RWPE2 (cell line): ENCODE measurements at regions not wholly inside any gene's neighbourhood (a gene's known extent, or its start where the extent isn't known, plus 50 kb on each side); places are given as distances from the start of the nearest gene placed in this dataset.

Source experiments
- ATAC-seq: fragments of 200-7000 bp; cut with Tn5 transposase; 3 replicates; pipeline ENCODE4 v1.9.1; 2021; ENCODE audit warnings: low read depth
- DNase-seq: peaks from one replicate; pipeline ENCODE4 v3.0.0-alpha.2; 2020; ENCODE audit warnings: low spot score
- H3K27ac ChIP-seq: fragments of 450-650 bp; 2 replicates; pipeline ENCODE4 v1.5.1; 2017; ENCODE audit warnings: mild to moderate bottlenecking; ENCODE audit not compliant: poor library complexity, severe bottlenecking
- H3K27me3 ChIP-seq: fragments of 250-450 bp; sonication (Bioruptor Pico); 2 replicates; pipeline ENCODE4 v1.5.1; 2021; ENCODE audit warnings: mild to moderate bottlenecking, moderate library complexity; ENCODE audit not compliant: insufficient read depth, poor library complexity, severe bottlenecking
- H3K36me3 ChIP-seq: fragments of 250-450 bp; sonication (Bioruptor Pico); 2 replicates; pipeline ENCODE4 v1.5.1; 2020; ENCODE audit warnings: low read depth, mild to moderate bottlenecking, moderate library complexity
- H3K4me1 ChIP-seq: fragments of 250-450 bp; sonication (Bioruptor Pico); 2 replicates; pipeline ENCODE4 v1.5.1; 2021; ENCODE audit warnings: mild to moderate bottlenecking, moderate library complexity; ENCODE audit not compliant: insufficient read depth, poor library complexity, severe bottlenecking
- H3K4me3 ChIP-seq: fragments of 250-450 bp; sonication (Bioruptor Pico); 2 replicates; pipeline ENCODE4 v1.5.1; 2021; ENCODE audit warnings: mild to moderate bottlenecking, moderate library complexity; ENCODE audit not compliant: severe bottlenecking
- H3K9me3 ChIP-seq: fragments of 250-450 bp; sonication (Bioruptor Pico); 2 replicates; pipeline ENCODE4 v1.5.1; 2021; ENCODE audit warnings: mild to moderate bottlenecking, moderate library complexity; ENCODE audit not compliant: severe bottlenecking
- TF ChIP-seq, protein P1 (sequence below): fragments of 450-650 bp; IDR thresholded peaks from one replicate; pipeline ENCODE4 v1.5.1; 2017; ENCODE audit warnings: mild to moderate bottlenecking, moderate library complexity; ENCODE audit not compliant: poor library complexity, severe bottlenecking

DNA sequence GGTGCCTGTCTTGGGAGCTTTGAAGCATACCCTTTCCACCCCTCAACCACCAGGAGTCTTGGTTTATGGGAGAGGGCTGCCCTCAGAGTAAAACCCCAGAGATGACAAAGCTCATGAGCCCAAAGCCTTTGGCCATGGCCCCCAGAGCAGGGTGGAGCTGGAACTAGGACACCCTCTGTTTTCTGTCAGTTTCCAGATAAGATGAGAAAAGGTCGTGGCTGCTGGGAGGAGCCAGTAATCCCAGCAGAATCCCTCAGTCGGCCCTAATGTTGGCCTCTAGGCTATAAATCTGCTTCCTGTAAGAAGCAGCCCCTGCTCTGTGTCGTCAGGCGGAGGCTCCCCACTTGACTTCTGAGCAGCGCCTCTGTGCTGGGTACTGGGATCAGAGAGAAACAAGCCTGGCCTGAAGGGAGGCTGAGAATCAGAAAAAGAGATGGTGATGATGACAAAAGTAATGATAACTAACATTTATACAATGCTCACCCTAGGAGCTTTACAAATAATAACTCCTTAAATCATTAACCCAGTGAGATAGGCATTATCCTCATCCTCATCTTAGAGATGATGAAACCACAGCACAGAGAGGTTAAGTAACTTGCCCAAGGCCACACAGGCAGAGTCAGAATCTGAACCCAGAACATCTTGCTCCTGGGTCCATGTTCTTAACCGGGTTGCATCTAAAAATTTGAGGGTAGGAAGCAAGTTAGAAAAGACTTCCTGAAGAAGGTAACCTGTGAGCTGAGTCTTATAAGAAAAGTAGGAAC lies 471.4 kb downstream of the SOX6 start:
- ATAC-seq: no peak

DNA sequence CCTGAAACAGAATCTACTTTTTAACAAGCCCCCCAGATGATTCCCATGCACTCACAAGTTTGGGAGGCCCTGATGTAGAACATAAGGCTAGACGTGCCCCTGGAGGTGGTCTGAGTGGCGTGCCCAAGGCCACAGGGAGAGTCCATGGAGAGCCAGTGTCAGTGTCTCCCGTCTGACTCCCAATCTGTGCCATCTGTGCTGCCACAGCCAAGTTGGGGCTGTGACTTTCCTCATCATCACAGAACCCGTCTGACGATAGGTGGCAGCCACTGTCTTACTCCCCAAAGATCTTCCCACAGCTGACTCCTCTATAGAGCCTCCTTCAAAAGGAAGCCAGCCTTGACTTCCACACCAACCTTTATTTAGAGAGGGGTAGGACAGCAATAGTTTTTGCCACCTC lies 470.5 kb downstream of the SOX6 start:
- Histone ChIP-seq H3K9me3 (no peaks in the 10 kb centered on the region), H3K4me1 (no peaks in the 10 kb centered on the region), H3K27me3 (no peaks in the 10 kb centered on the region), H3K36me3 (no peaks in the 10 kb centered on the region), H3K4me3 (no peak overlapping the region), H3K27ac (no peak overlapping the region)
- TF ChIP-seq, protein P1, sequence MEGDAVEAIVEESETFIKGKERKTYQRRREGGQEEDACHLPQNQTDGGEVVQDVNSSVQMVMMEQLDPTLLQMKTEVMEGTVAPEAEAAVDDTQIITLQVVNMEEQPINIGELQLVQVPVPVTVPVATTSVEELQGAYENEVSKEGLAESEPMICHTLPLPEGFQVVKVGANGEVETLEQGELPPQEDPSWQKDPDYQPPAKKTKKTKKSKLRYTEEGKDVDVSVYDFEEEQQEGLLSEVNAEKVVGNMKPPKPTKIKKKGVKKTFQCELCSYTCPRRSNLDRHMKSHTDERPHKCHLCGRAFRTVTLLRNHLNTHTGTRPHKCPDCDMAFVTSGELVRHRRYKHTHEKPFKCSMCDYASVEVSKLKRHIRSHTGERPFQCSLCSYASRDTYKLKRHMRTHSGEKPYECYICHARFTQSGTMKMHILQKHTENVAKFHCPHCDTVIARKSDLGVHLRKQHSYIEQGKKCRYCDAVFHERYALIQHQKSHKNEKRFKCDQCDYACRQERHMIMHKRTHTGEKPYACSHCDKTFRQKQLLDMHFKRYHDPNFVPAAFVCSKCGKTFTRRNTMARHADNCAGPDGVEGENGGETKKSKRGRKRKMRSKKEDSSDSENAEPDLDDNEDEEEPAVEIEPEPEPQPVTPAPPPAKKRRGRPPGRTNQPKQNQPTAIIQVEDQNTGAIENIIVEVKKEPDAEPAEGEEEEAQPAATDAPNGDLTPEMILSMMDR: no peak
- ATAC-seq (no peak), DNase-seq (no peak)

More for the DNA sequence above, 471.4 kb downstream of the SOX6 start:
- Histone ChIP-seq H3K4me1 (no peaks in the 10 kb centered on the region), H3K36me3 (no peaks in the 10 kb centered on the region), H3K4me3 (no peak overlapping the region), H3K27me3 (no peaks in the 10 kb centered on the region), H3K9me3 (no peaks in the 10 kb centered on the region), H3K27ac (no peak overlapping the region)
- TF ChIP-seq, protein P1: no peak
- no peak for DNase-seq

DNA sequence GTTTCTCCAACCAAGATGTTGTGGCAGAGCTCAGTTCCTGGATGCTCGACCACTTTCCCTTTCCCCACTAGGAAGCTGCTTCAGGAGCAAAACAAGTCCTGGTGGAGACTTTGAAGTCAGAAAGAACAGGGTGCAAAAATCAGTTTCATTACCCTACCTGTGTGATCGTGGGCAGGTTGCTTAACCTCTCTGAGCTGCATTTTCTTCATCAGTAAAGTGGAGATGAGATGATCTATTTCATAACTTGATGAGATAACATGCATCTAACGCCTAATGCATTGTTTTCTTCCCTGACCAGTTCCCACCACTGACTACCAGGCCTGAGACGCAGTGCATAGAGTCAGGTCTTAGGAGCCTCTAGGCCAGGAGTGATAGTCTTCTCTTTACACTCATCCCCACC lies 470.0 kb downstream of the SOX6 start:
- H3K27me3 ChIP-seq: no peaks in the 10 kb centered on the region
- no peaks in the 10 kb centered on the region for H3K36me3 ChIP-seq
- DNase-seq (no peak), ATAC-seq (no peak)
- no peak overlapping the region for H3K4me3 ChIP-seq
- no peak overlapping the region for H3K27ac ChIP-seq
- TF ChIP-seq, protein P1: no peak
- H3K4me1 ChIP-seq: no peaks in the 10 kb centered on the region
- H3K9me3 ChIP-seq: no peaks in the 10 kb centered on the region

DNA sequence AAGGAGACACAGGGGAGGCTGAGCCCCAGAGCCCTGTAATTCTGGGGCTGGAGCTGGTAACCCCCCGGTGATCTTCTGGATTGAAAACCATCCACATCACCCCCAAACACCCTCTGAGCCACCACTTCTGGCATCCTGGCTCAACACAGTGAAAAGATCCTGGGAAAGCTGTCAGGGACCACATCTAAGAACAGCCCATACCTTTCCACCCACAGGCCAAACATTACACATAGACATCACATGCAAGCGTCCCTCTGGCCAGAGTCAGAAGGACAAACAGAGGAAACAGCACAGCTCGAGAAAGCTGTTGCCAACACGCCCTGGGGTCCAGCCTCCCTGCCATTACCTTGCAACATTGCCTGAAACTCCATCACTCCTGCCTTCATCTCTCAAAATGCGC lies 469.5 kb downstream of the SOX6 start:
- no peak overlapping the region for H3K4me3 ChIP-seq
- H3K36me3 ChIP-seq: no peaks in the 10 kb centered on the region
- no peak overlapping the region for H3K27ac ChIP-seq
- no peaks in the 10 kb centered on the region for H3K9me3 ChIP-seq
- no peak for DNase-seq
- TF ChIP-seq, protein P1: no peak
- H3K27me3 ChIP-seq: no peaks in the 10 kb centered on the region
- H3K4me1 ChIP-seq: no peaks in the 10 kb centered on the region
- ATAC-seq: no peak
